Mesothelial cell of epicardium (in vitro differentiated cells): ENCODE measurements at regions not wholly inside any gene's neighbourhood (a gene's known extent, or its start where the extent isn't known, plus 50 kb on each side); places are given as distances from the start of the nearest gene placed in this dataset.
"Not testable (repeated sequence)": the region's sequence is repeated elsewhere in the genome, so short reads cannot be mapped to it uniquely, and the experiment has no call there.

Source experiments
- DNase-seq, 2 experiments: peaks; one replicate each; pipeline ENCODE4 v3.0.0; 2021; ENCODE audit warnings: low spot score in 2 of 2; ENCODE audit not compliant: unreplicated experiment in 2 of 2
- H3K27ac Mint-ChIP-seq: 2 replicates; pipeline ENCODE4 v1.8.0; 2021; ENCODE audit warnings: mixed read lengths
- H3K27me3 Mint-ChIP-seq: 2 replicates; pipeline ENCODE4 v1.8.0; 2021; ENCODE audit warnings: low read depth, mixed read lengths
- H3K36me3 Mint-ChIP-seq: 2 replicates; pipeline ENCODE4 v1.8.0; 2021; ENCODE audit warnings: mixed read lengths
- H3K4me1 Mint-ChIP-seq: 2 replicates; pipeline ENCODE4 v1.8.0; 2021; ENCODE audit warnings: mixed read lengths
- H3K4me3 Mint-ChIP-seq: 2 replicates; pipeline ENCODE4 v1.8.0; 2021; ENCODE audit warnings: mild to moderate bottlenecking, moderate library complexity, mixed read lengths
- H3K9me3 Mint-ChIP-seq: 2 replicates; pipeline ENCODE4 v1.8.0; 2021; ENCODE audit warnings: mixed read lengths
- CTCF ChIP-seq: fragments of 200-600 bp; sonication (generic); IDR thresholded peaks from one replicate; pipeline ENCODE4 v1.5.0; 2021; ENCODE audit warnings: antibody characterized with exemption; ENCODE audit not compliant: unreplicated experiment

- H3K36me3 Mint-ChIP-seq, result no peaks in the 10 kb centered on the region
- TF ChIP-seq CTCF, result no peak
- no peak overlapping the region for H3K4me3 Mint-ChIP-seq
- no peak for DNase-seq
- H3K27me3 Mint-ChIP-seq, result no peaks in the 10 kb centered on the region
- H3K4me1 Mint-ChIP-seq, result peaks cover 9% of the 10 kb centered on the region
- no peak overlapping the region for H3K27ac Mint-ChIP-seq
- peaks cover 10% of the 10 kb centered on the region for H3K9me3 Mint-ChIP-seq
Observed at GRCh38 chr7:69439636-69440325, 158.5 kb upstream of the AUTS2 start.

- no peaks in the 10 kb centered on the region for H3K27me3 Mint-ChIP-seq
- H3K27ac Mint-ChIP-seq, result no peak overlapping the region
- no peak for DNase-seq
- H3K9me3 Mint-ChIP-seq, result peaks cover 10% of the 10 kb centered on the region
- no peak for TF ChIP-seq CTCF
- H3K36me3 Mint-ChIP-seq, result no peaks in the 10 kb centered on the region
- peaks cover 9% of the 10 kb centered on the region for H3K4me1 Mint-ChIP-seq
- no peak overlapping the region for H3K4me3 Mint-ChIP-seq
Observed at GRCh38 chr7:69440976-69441375, 157.3 kb upstream of the AUTS2 start.

- H3K4me1 Mint-ChIP-seq, result peaks cover 9% of the 10 kb centered on the region
- H3K27me3 Mint-ChIP-seq, result no peaks in the 10 kb centered on the region
- TF ChIP-seq CTCF, result no peak
- H3K27ac Mint-ChIP-seq, result no peak overlapping the region
- no peaks in the 10 kb centered on the region for H3K36me3 Mint-ChIP-seq
- no peak overlapping the region for H3K4me3 Mint-ChIP-seq
- H3K9me3 Mint-ChIP-seq, result peaks cover 10% of the 10 kb centered on the region
- DNase-seq, result no peak
Observed at GRCh38 chr7:69443136-69443535, 155.1 kb upstream of the AUTS2 start.

- no peak for DNase-seq
- Mint-ChIP-seq H3K4me3 (no peak overlapping the region), H3K27ac (no peak overlapping the region), H3K4me1 (no peaks in the 10 kb centered on the region), H3K27me3 (no peaks in the 10 kb centered on the region), H3K9me3 (peaks cover 4% of the 10 kb centered on the region), H3K36me3 (no peaks in the 10 kb centered on the region)
- no peak for TF ChIP-seq CTCF
Observed at GRCh38 chr7:69445541-69445940, 152.7 kb upstream of the AUTS2 start.

- not testable (repeated sequence) for H3K36me3 Mint-ChIP-seq, H3K4me1 Mint-ChIP-seq, H3K4me3 Mint-ChIP-seq, H3K27me3 Mint-ChIP-seq, H3K27ac Mint-ChIP-seq, H3K9me3 Mint-ChIP-seq, DNase-seq
Observed at GRCh38 chr7:69446213-69446612, 152.1 kb upstream of the AUTS2 start.

- TF ChIP-seq CTCF, result no peak
- Mint-ChIP-seq H3K27me3 (no peaks in the 10 kb centered on the region), H3K36me3 (no peaks in the 10 kb centered on the region), H3K4me1 (no peaks in the 10 kb centered on the region), H3K27ac (no peak overlapping the region), H3K9me3 (peaks cover 4% of the 10 kb centered on the region), H3K4me3 (no peak overlapping the region)
- DNase-seq, result no peak
Observed at GRCh38 chr7:69448071-69448470, 150.2 kb upstream of the AUTS2 start.
